Activated naive CD4-positive, alpha-beta T cell treated with anti-CD3 and anti-CD28 coated beads for 36 hours (primary cell): ENCODE measurements at regions not wholly inside any gene's neighbourhood (a gene's known extent, or its start where the extent isn't known, plus 50 kb on each side); places are given as distances from the start of the nearest gene placed in this dataset.

Experiments
- CTCF ChIA-PET: fragments of 350-600 bp; sonication (Branson Sonifier 250); formaldehyde crosslinking; loops from one replicate; lab custom pipeline; 2021; ENCODE audit warnings: antibody characterized with exemption; lab: Charles Lee
- DNase-seq: peaks from one replicate; pipeline ENCODE4 v3.0.0-alpha.2; 2020
- H3K27ac Mint-ChIP-seq: one replicate; pipeline ENCODE4 v1.8.0; 2021; ENCODE audit warnings: mild to moderate bottlenecking, mixed read lengths
- H3K27me3 Mint-ChIP-seq: one replicate; pipeline ENCODE4 v1.8.0; 2021; ENCODE audit warnings: low read depth, mixed read lengths
- H3K36me3 Mint-ChIP-seq: one replicate; pipeline ENCODE4 v1.8.0; 2021; ENCODE audit warnings: low read depth, mixed read lengths
- H3K4me1 Mint-ChIP-seq: one replicate; pipeline ENCODE4 v1.8.0; 2021; ENCODE audit warnings: low read depth, mixed read lengths
- H3K4me3 Mint-ChIP-seq: one replicate; pipeline ENCODE4 v1.8.0; 2021; ENCODE audit warnings: mild to moderate bottlenecking, moderate library complexity, mixed read lengths
- H3K9me3 Mint-ChIP-seq: one replicate; pipeline ENCODE4 v1.8.0; 2021; ENCODE audit warnings: mixed read lengths
- intact Hi-C: fragments of 100-400 bp; cut with micrococcal nuclease; formaldehyde crosslinking; loops from one replicate; pipeline ENCODE4 v1.15.1; 2023

DNA sequence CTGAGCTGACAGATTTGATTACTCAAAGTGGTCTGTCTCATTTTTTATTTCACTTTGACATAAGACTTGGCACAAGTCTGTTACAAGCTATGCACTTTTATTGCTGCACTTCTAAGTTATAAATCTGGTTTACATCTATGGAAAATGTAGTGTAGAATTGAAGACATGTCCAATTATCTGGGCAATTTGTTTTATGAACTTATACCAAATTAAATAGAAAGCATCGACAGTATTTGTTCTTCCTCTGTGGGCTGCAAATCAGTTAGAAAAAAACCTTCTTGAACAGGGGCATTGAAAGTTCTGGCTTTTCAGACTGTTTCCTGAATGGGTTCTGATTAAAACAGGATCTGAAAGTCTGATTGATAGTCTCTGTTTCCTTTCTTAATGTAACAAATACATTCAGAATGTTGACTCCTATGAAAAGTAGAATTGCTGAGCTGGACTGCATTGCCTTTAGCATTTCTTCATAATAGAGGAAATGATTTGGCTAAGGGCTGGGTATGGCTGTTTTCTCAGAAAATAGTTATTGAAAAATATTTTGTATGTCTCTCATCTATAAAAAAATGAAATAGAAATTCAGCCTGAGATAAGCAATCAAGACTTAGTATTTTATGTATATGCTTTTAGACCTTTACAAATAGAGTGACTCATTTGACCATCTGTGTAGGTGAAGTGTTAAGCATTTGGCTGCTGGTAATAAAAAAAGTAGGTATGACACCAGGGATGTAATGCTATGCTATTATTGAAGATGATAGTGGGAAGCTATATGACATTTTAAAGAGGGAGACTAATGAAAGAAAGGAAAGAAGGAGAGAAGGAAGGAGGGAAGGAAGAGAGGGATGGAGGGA is 210.9 kb upstream of the SPRY2 start:
- CTCF ChIA-PET = interaction anchor here (0.6 kb wide), 1 partner anchor 189 kb away, joined by 11 read pairs; no protein-coding TSS in a partner anchor
- Mint-ChIP-seq H3K27ac (no peak overlapping the region), H3K4me1 (peaks cover 4% of the 10 kb centered on the region), H3K36me3 (no peaks in the 10 kb centered on the region), H3K27me3 (no peaks in the 10 kb centered on the region), H3K4me3 (no peak overlapping the region), H3K9me3 (no peaks in the 10 kb centered on the region)
- intact Hi-C loops = no loop called here
- DNase-seq = no peak

DNA sequence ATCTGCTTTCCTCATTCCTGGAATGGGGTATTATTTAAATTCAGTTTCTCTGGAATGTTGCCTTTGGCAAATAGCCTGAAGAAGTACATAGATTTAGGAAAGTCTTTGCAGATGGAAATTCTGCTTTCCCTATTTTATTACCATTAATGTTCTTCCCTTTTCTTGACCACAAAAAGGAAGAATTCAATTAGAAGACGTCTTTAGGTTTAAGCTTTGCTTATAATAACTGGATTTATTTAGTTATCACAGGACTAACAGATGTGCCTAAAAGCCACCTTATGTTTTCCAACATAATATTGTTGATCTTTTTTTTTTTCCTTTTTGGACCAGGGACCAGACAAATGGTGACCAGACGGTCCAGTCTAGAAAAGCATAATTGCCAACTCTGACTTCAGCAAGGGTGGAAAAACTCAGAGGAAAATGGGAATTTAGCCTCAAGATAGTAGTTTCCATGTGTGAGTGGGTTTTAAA is 210.1 kb upstream of the SPRY2 start:
- intact Hi-C loops = no loop called here
- no peak for DNase-seq
- no peaks in the 10 kb centered on the region for H3K27me3 Mint-ChIP-seq
- H3K9me3 Mint-ChIP-seq = no peaks in the 10 kb centered on the region
- H3K4me3 Mint-ChIP-seq = no peak overlapping the region
- no peaks in the 10 kb centered on the region for H3K36me3 Mint-ChIP-seq
- no peak overlapping the region for H3K27ac Mint-ChIP-seq
- H3K4me1 Mint-ChIP-seq = peaks cover 4% of the 10 kb centered on the region
- CTCF ChIA-PET = interaction anchor here (0.6 to 0.7 kb wide), 2 partner anchors 188 to 281 kb away, joined by 4 to 11 read pairs; no protein-coding TSS in a partner anchor

DNA sequence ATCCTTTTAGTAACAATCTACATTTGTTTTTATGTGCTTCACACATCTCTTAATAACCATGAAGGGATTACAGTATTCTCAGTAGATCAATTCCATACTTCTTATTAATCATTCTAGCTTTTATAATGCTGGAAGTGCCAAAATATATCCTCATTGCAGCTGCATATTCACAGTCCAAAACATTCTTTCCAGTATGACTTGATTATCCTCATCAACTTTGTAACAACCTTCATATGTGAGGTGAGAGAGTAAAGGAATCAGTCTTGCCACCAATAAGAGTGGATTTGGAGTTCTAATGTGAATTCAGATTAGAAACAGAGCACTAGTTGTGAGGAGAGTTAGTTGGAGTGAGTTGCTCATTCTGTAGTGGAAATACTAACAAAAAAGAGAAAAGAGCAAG is 208.0 kb upstream of the SPRY2 start:
- H3K27ac Mint-ChIP-seq = no peak overlapping the region
- H3K4me3 Mint-ChIP-seq = no peak overlapping the region
- peaks cover 2% of the 10 kb centered on the region for H3K4me1 Mint-ChIP-seq
- DNase-seq = no peak
- intact Hi-C loops = no loop called here
- CTCF ChIA-PET = no interaction called here
- H3K36me3 Mint-ChIP-seq = no peaks in the 10 kb centered on the region
- no peaks in the 10 kb centered on the region for H3K27me3 Mint-ChIP-seq
- H3K9me3 Mint-ChIP-seq = no peaks in the 10 kb centered on the region

DNA sequence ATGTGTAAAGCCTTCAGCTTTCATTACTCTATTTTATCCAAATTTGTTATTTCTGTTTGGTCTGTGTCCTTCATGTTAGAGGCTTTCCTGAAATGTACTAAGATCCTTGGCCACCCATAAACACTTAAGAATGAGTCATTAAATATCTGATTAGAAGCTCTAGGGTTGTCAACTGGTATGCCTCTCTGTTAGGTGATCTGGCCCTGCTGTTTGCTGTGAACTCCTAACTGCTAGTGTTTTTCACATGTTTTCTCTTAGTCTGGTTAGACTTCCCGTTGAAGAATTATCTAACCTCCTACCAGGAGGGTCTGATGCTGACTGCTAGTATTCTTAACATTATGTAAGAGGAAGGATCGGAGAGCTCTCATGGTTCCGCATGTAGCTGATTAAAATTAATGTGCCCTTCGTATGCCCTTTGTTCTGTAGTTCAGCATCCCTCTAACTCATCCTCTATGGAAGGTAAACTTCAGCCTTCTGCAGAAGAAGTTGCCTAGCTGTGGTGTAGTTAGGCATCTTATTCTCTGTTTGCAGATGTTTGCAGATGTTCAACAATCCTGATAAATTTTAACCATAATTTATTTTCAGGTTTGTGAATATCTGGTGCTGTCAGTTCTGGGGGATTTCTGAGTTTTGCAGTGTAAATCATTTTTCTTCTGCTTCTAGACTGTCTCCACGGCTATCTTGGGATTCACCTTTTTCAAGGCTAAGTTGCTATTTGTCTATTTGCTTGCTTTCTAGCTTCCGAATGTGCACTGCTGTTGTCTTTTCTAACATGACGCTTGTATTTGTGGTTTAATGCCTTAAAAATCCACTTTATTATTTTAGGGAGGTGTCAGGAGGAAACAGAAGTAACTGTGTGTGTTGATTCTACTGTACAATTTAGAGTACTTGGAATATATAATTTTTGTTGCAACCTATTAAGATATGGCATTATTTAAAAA is 207.2 kb upstream of the SPRY2 start:
- Mint-ChIP-seq H3K27me3 (no peaks in the 10 kb centered on the region), H3K4me3 (no peak overlapping the region), H3K27ac (no peak overlapping the region), H3K36me3 (no peaks in the 10 kb centered on the region), H3K4me1 (peaks cover 2% of the 10 kb centered on the region), H3K9me3 (no peaks in the 10 kb centered on the region)
- CTCF ChIA-PET = interaction anchor here (0.5 kb wide), 1 partner anchor 52 kb away, joined by 3 read pairs; no protein-coding TSS in a partner anchor
- intact Hi-C loops = no loop called here
- no peak for DNase-seq

DNA sequence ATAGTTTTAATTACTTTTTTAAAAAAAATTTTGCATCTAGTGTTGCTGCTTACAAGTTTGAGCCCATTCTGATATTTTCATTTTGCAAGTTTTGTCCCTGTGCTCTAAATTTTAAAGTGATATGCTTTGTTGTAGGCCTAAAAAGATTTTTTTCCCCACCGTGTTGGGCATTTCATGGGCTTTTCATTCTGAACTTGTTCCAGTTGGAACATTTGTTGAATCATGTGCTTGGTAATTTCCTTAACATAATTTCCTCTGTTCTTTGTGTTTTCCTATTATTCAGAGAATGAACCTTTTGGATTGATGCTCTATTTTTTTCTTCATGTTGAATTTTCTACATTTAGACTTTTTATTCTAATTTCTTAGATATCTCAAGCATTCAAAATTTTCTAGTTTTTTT is 206.4 kb upstream of the SPRY2 start:
- Mint-ChIP-seq H3K4me1 (peaks cover 2% of the 10 kb centered on the region), H3K4me3 (no peak overlapping the region), H3K27ac (no peak overlapping the region), H3K9me3 (peaks cover under 1% of the 10 kb centered on the region), H3K27me3 (no peaks in the 10 kb centered on the region), H3K36me3 (no peaks in the 10 kb centered on the region)
- intact Hi-C loops = no loop called here
- DNase-seq = no peak
- CTCF ChIA-PET = no interaction called here

DNA sequence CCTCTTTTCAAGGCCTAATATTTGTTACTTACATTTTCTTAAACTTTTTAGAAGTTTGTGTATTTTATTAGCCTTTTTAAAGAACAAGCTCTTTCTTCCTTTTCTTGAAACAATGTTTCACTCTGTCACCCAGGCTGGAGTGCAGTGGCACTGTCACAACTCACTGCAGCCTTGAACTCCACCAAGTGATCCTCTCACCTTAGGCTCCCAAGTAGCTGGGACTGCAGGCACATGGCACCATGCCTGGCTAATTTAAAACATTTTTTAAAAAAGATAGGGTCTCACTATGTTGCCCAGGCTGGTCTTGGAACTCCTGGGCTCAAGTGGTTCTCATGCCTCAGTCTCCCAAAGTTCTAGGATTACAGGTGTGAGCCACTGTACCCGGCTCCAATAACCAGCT is 192.2 kb upstream of the SPRY2 start:
- Mint-ChIP-seq H3K36me3 (no peaks in the 10 kb centered on the region), H3K9me3 (peaks cover 8% of the 10 kb centered on the region), H3K27me3 (no peaks in the 10 kb centered on the region), H3K4me3 (no peak overlapping the region), H3K27ac (no peak overlapping the region), H3K4me1 (no peaks in the 10 kb centered on the region)
- intact Hi-C loops = no loop called here
- no peak for DNase-seq
- CTCF ChIA-PET = no interaction called here

DNA sequence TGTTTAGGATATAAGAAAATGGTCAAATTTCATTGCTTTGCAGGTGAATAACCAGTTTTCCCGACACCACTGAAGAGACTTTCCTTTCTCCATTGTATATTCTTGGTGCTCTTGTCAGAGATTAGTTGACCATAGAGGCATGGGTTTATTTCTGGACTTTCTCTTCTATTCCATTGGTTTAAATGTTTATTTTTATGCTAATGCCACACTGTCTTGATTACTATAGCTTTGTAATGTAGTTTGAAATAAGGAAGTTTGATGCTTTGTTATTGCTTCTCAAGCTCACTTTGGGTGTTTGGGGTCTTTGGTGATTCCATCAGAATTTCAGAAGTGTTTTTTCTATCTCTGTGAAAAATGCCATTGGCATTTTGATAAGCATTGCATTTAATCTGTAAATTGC is 190.0 kb upstream of the SPRY2 start:
- no peak overlapping the region for H3K27ac Mint-ChIP-seq
- CTCF ChIA-PET = no interaction called here
- H3K4me1 Mint-ChIP-seq = no peaks in the 10 kb centered on the region
- no peak for DNase-seq
- H3K27me3 Mint-ChIP-seq = no peaks in the 10 kb centered on the region
- H3K36me3 Mint-ChIP-seq = no peaks in the 10 kb centered on the region
- H3K9me3 Mint-ChIP-seq = peaks cover 7% of the 10 kb centered on the region
- intact Hi-C loops = no loop called here
- no peak overlapping the region for H3K4me3 Mint-ChIP-seq

DNA sequence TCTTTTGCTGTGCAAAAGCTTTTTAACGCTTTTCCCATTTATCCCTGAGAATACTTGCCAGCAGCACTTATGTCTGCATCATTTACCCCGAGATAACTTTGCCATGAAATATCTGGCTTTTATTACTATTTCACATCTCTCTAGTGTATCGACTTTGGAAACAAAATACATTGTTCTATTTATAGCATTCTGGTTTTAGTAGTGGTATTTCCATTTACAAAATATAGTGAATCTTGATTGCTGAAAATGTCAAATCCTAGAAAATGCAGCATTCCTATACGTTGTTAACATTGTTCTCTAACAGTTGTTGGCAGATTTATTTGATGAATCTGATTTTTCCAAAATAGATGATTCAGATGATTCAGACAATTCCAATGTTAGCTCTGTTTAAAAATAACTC is 189.3 kb upstream of the SPRY2 start:
- CTCF ChIA-PET = no interaction called here
- H3K27me3 Mint-ChIP-seq = no peaks in the 10 kb centered on the region
- intact Hi-C loops = no loop called here
- no peaks in the 10 kb centered on the region for H3K4me1 Mint-ChIP-seq
- peaks cover 7% of the 10 kb centered on the region for H3K9me3 Mint-ChIP-seq
- no peak overlapping the region for H3K4me3 Mint-ChIP-seq
- no peak for DNase-seq
- no peaks in the 10 kb centered on the region for H3K36me3 Mint-ChIP-seq
- no peak overlapping the region for H3K27ac Mint-ChIP-seq

DNA sequence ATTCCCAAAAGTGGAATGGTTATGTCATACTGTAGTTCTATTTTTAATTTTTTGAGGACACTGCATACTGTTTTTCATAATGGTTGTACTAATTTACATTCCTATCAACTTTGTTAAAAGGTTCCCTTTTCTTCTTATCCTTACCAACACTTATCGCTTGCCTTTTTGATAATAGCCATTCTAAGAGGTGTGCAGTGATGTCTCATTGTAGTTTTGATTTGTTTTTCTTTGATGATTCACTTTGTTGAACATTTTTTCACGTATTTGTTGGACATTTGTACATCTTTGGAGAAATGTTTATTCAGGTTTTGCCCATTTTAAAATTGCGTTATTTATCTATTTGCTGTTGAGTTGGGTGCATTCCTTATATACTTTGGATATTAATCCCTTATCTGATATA is 188.8 kb upstream of the SPRY2 start:
- Mint-ChIP-seq H3K4me1 (no peaks in the 10 kb centered on the region), H3K4me3 (no peak overlapping the region), H3K27me3 (no peaks in the 10 kb centered on the region), H3K36me3 (no peaks in the 10 kb centered on the region), H3K27ac (no peak overlapping the region), H3K9me3 (peaks cover 7% of the 10 kb centered on the region)
- DNase-seq = no peak
- CTCF ChIA-PET = no interaction called here
- intact Hi-C loops = no loop called here

DNA sequence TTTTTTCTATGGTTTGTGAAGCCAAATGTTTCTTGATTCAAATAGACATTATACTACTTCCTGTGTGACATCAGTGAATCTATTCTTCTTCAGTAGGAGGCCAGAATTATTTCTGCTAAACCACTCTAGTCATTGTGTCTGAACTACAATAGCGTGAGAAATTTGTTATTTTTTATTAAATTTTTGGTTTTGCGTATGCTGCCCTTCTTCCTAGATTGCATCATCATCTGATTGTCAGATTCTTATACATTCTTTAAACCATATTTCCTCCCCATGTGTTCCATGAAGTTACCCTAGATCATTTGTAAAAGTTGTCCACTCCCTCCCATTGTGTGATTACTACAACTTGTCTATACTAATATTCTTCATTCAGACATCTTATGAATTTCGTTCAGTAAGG is 187.8 kb upstream of the SPRY2 start:
- Mint-ChIP-seq H3K9me3 (peaks cover 7% of the 10 kb centered on the region), H3K27me3 (no peaks in the 10 kb centered on the region), H3K4me1 (no peaks in the 10 kb centered on the region), H3K4me3 (no peak overlapping the region), H3K36me3 (no peaks in the 10 kb centered on the region), H3K27ac (no peak overlapping the region)
- intact Hi-C loops = no loop called here
- CTCF ChIA-PET = no interaction called here
- DNase-seq = no peak

DNA sequence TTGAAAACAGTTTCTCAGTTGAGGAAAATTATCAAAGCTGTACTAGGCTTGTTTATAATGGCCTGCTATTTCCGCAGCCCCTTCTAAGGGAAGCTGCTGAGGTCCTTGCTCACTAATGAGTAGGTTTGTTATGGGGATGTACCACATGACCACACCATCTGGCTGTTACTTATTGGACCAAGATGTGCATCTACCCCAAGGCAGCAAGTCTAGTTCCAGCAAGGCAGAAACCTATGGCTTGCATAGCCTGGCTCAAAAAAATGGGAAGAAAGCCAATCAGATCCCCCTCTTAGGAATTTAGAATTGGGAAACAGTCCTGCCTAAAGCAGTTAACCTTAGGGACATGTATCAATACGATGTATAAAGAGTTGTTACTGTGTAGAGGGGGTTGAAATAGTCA is 186.5 kb upstream of the SPRY2 start:
- H3K27me3 Mint-ChIP-seq = no peaks in the 10 kb centered on the region
- H3K9me3 Mint-ChIP-seq = peaks cover 7% of the 10 kb centered on the region
- intact Hi-C loops = no loop called here
- H3K4me3 Mint-ChIP-seq = no peak overlapping the region
- DNase-seq = no peak
- no peak overlapping the region for H3K27ac Mint-ChIP-seq
- CTCF ChIA-PET = no interaction called here
- H3K4me1 Mint-ChIP-seq = no peaks in the 10 kb centered on the region
- no peaks in the 10 kb centered on the region for H3K36me3 Mint-ChIP-seq

DNA sequence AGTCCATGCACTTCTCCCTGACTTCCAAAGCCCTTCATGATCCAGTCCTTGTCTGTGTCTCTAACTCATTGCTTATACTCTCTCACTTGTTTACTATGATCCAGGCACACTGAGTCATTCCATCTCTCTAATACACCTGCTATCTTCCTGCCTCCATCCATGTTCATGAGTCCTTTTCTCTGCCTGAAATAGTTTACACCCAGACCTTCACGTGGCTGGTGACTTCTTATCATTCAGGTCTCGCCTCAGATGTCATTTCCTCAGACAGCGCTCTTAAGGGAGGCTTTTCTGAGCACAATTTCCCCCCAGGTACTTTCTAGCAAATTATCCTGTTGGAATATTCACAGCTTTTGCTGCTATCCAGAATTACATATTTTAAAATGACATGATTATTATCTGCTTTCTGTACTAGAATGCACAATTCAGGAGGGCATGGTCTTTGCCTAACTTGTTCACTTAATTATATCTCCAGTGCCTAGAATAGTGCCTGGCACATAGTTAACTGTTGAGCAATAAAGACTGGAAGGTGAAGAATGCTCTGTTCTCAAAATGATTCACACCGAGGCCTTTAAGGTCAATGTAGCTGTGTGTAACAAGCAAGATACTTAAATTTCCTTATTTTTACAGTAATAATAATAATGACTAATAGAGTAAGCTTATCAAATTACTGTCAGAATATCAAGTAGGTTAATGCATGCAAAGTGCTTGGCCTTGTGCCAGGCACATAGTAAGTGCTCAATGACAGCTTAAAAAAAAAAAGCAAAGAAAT is 183.7 kb upstream of the SPRY2 start:
- intact Hi-C loops = no loop called here
- CTCF ChIA-PET = no interaction called here
- DNase-seq = no peak
- no peaks in the 10 kb centered on the region for H3K9me3 Mint-ChIP-seq
- H3K4me3 Mint-ChIP-seq = no peak overlapping the region
- H3K36me3 Mint-ChIP-seq = no peaks in the 10 kb centered on the region
- H3K4me1 Mint-ChIP-seq = no peaks in the 10 kb centered on the region
- no peaks in the 10 kb centered on the region for H3K27me3 Mint-ChIP-seq
- H3K27ac Mint-ChIP-seq = no peak overlapping the region
